ENCODE measurements at regions not wholly inside any gene's neighbourhood (a gene's known extent, or its start where the extent isn't known, plus 50 kb on each side); places are given as distances from the start of the nearest gene placed in this dataset.
"Not testable (repeated sequence)": the region's sequence is repeated elsewhere in the genome, so short reads cannot be mapped to it uniquely, and the experiment has no call there.

DNA sequence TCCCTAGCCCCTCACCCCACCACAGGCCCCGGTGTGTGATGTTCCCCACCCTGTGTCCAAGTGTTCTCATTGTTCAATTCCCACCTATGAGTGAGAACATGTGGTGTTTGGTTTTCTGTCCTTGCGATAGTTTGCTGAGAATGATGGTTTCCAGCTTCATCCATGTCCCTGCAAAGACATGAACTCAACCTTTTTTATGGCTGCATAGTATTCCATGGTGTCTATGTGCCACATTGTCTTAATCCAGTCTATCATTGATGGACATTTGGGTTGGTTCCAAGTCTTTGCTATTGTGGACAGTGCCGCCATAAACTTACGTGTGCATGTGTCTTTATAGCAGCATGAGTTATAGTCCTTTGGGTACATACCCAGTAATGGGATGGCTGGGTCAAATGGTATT lies 232.1 kb downstream of the ASMT start:
- peak in 1 of 10 donors; percentile 22 for DNase-seq

GRCh38 chrX:1847790-1848189 lies 232.9 kb downstream of the ASMT start:
- intact Hi-C loops (cut with DNase I); DNase-seq: not testable (repeated sequence)

More for the DNA sequence above, 232.1 kb downstream of the ASMT start:
- intact Hi-C loops (cut with DNase I), result not testable (repeated sequence)

GRCh38 chrX:1851527-1851926 lies 236.7 kb downstream of the ASMT start:
- intact Hi-C loops (cut with DNase I), result no loop called here
- DNase-seq, result peak in 2 of 10 donors; percentile 22 to 31

GRCh38 chrX:1852082-1852481 lies 237.2 kb downstream of the ASMT start:
- no peak for DNase-seq
- intact Hi-C loops (cut with DNase I), result no loop called here

- intact Hi-C loops (cut with DNase I), result no loop called here
- DNase-seq, result no peak
Observed at GRCh38 chrX:1853447-1853846, 238.6 kb downstream of the ASMT start.

DNA sequence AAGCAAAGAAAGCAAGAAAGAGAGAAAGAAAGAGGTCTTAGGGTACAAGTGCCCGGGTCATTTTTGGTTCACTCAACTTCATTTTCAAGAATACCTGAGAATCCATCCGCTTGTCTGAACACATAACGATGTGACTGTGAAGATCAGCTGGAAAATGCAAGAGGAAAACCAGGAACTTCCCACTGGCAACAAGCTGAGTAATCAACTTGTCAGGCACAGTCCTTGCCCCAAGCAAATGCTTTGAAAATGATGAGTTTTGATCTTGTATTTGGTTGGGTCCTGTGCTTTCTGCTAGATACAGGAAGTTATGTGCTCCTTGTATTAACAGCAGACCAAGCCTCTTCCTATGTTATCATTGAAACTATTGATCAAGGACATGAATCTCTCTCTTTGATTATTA lies 239.1 kb downstream of the ASMT start:
- intact Hi-C loops (cut with DNase I), result no loop called here
- no peak for DNase-seq

DNA sequence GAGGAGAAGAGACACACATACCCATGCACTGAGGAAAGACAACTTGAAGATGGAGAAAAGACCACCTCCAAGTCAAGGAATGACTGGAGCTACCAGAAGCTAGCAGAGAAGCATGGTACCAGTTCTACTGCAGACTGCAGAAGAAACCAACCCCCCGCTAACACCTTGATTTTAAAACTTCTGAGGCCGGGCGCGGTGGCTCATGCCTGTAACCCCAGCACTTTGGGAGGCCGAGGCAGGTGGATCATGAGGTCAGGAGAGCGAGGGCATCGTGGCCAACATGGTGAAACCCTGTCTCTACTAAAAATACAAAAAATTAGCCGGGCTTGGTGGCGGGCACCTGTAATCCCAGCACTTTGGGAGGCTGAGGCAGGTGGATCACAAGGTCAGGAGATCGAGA lies 240.0 kb downstream of the ASMT start:
- intact Hi-C loops (cut with DNase I), result not testable (repeated sequence)
- DNase-seq, result peak in 1 of 10 donors; percentile 58

GRCh38 chrX:1859266-1859665 lies 244.4 kb downstream of the ASMT start:
- intact Hi-C loops (cut with DNase I), result not testable (repeated sequence)

DNA sequence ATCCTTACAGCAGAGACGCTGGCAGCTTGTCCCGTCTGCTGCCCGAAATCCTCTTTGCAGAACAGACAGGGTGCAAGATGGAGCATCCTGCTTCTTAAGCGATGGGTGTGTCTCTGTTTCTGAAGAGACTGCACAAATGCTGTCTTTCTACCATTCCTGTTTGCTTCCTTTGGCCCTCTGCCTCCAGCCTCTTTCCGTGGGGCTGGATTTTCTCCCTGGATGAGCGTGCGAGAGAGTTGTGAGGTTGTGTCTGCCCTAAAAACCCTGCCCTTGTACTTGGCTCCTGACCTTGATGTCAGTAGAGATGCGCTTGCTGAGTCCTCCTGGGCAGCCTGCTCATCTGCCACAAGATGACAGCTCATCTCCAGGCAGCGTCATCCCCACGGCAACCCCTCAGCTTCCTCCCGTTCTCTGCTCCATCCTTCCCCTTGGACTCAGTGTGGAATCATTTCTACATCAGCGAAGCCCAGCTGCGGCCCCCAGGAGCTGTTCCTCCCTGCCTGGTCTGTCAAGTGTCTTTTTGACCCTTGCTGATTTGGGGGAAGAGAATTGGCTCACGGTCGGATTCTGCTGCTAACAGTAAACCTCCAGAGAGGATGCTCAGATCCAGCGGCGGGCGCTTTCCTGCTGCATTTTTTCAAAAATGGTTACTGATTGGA lies 246.2 kb downstream of the ASMT start:
- DNase-seq, result peak in 2 of 10 donors; percentile 34 to 54
- intact Hi-C loops (cut with DNase I), result no loop called here

More at GRCh38 chrX:1859266-1859665, 244.4 kb downstream of the ASMT start:
- DNase-seq, result not testable (repeated sequence)

DNA sequence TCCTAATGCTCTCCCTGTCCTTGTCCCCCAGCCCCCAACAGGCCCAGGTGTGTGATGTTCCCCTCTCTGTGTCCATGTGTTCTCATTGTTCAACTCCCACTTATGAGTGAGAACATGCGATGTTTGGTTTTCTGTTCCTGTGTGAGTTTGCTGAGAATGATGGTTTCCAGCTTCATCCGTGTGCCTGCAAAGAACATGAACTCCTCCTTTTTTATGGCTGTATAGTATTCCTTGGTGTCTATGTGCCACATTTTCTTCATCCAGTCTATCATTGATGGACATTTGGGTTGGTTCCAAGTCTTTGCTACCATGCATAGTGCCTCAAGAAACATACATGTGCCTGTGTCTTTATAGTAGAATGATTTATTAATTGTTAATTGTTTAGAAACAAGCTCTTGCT lies 249.1 kb downstream of the ASMT start:
- intact Hi-C loops (cut with DNase I), result not testable (repeated sequence)

DNA sequence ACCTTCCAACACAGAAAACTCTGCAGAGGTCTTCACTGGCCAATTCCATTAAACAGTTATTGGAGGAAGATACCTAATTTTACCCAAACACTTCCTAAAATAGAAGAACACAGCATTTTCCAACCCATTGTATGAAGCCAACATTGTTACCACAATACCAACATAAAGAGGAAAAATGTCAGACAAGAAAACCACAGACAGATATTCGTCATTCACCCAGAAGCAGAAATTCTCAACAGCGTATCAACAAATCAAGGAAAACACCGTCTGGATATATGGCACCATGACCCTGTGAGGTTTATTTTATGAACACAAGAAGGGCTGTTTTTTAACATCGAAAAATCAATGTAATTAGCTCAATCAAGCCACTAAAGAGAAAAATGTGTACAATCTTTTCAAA lies 255.6 kb downstream of the ASMT start:
- no peak for DNase-seq
- intact Hi-C loops (cut with DNase I), result no loop called here

More for the DNA sequence above, 249.1 kb downstream of the ASMT start:
- not testable (repeated sequence) for DNase-seq

GRCh38 chrX:1871887-1872286 lies 257.0 kb downstream of the ASMT start:
- DNase-seq, result no peak
- intact Hi-C loops (cut with DNase I), result no loop called here

GRCh38 chrX:1873671-1874070 lies 258.8 kb downstream of the ASMT start:
- no peak for DNase-seq
- intact Hi-C loops (cut with DNase I), result no loop called here

GRCh38 chrX:1874416-1874815 lies 259.6 kb downstream of the ASMT start:
- intact Hi-C loops (cut with DNase I), result no loop called here
- DNase-seq, result no peak

GRCh38 chrX:1874899-1875298 lies 260.0 kb downstream of the ASMT start:
- intact Hi-C loops (cut with DNase I), result no loop called here
- no peak for DNase-seq

- intact Hi-C loops (cut with DNase I), result no loop called here
- no peak for DNase-seq
Observed at GRCh38 chrX:1876041-1876440, 261.2 kb downstream of the ASMT start.

DNA sequence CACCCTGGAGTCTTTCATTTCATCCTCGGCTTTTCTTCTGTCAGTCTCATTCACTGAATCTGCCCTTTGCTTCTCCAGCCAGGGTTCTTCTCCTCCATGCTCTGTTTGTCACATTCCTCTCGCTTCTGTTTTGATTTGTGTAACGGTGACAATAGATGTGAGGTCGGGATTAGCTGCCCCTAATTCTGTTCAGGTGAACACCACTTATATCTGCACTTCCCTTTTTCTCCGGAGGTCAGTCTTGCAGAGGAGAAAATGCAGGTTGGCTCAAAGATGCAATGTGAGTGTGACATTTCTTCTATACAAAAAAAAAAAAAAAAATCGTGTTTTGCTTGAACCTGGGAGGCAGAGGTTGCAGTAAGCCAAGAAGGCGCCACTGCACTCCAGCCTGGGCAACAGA lies 262.9 kb downstream of the ASMT start:
- DNase-seq, result no peak
- intact Hi-C loops (cut with DNase I), result no loop called here

DNA sequence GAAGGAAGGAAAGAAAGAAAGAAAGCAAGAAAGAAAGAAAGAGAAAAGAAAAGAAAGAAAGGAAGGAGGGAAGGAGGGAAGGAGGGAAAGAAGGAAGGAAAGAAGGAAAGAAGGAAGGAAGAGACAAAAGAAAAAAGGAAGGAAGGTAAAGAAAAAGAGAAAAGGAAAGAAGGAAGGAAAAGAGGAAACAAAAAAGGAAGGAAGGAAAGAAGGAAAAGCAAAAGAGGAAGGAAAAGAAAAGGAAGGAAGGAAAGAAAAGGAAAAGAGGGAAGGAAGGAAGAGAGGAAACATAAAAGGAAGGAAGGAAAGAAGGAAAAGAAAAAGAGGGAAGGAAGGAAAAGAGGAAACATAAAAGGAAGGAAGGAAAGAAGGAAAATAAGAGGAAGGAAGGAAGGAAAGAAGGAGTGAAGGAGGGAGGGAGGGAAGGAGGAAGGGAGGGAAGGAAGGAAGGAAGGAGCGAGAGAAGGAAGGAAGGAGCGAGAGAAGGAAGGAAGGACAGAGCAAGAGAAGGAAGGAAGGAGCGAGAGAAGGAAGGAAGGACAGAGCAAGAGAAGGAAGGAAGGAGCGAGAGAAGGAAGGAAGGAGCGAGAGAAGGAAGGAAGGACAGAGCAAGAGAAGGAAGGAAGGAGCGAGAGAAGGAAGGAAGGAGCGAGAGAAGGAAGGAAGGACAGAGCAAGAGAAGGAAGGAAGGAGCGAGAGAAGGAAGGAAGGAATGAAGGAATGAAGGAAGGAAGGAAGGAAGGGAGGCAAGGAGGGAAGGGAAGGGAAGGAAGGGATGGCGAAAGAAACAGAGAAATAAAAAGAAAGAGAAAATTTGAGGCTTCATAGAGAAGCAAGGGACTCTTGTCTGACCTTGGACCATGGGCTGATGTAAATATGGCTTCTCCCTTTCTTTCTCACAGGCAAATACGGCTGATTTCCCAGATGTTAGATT lies 266.3 kb downstream of the ASMT start:
- DNase-seq; intact Hi-C loops (cut with DNase I): not testable (repeated sequence)

- intact Hi-C loops (cut with DNase I), result no loop called here
- no peak for DNase-seq
Observed at GRCh38 chrX:1883772-1884171, 268.9 kb downstream of the ASMT start.

DNA sequence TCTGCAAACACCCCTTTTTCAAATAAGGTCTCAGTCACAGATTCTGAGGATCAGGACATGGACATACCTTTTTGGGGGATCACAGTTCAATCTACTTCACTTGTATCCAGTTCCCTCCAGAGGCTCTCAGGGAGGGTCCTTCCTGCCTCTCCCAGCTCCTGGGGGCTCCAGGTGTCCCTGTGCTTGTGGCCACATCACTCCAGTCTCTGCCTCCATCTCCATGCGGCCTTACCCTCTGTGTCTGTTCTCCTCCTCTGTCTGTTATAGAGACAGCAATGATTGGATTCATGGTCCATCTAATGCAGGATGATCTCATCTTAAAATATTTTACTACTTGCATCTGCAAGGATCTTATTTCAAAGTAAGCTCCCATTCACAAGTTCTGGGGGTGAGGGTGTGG lies 269.6 kb downstream of the ASMT start:
- DNase-seq, result no peak
- intact Hi-C loops (cut with DNase I), result no loop called here

- intact Hi-C loops (cut with DNase I), result no loop called here
- DNase-seq, result peak in 7 of 10 donors; percentile 14 to 85 (median 29)
Observed at GRCh38 chrX:1885116-1885515, 270.3 kb downstream of the ASMT start.

DNA sequence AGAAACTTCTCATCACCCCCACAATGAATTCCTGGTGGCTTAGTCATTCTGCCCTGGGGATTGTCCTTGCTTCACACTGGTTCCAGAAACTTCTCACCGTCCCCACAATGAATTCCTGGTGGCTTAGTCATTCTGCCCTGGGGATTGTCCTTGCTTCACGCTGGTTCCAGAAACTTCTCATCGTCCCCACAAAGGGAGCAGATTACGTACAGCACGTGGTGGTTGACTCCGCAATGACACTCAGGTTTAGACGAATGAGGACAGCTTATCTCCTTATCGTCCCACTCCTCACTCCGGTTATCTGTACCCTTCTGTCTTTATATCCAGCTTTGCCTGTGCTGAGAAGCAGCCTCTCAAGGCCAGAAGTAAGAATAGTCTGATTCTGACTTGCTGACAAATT lies 273.4 kb downstream of the ASMT start:
- intact Hi-C loops (cut with DNase I); DNase-seq: not testable (repeated sequence)
